GM10248 (cell line): ENCODE measurements at regions not wholly inside any gene's neighbourhood (a gene's known extent, or its start where the extent isn't known, plus 50 kb on each side); places are given as distances from the start of the nearest gene placed in this dataset.

ENCODE experiments used
- CTCF ChIA-PET: fragments of 300-600 bp; sonication (Branson Sonifier 250); formaldehyde crosslinking; extraction: SDS; loops from one replicate; lab custom pipeline; 2021; ENCODE audit warnings: antibody characterized with exemption; lab: Yijun Ruan, JAX
- POLR2A ChIA-PET: fragments of 350-650 bp; sonication (Branson Sonifier 250); formaldehyde crosslinking; extraction: SDS; loops from one replicate; lab custom pipeline; 2020; ENCODE audit warnings: antibody characterized with exemption; lab: Yijun Ruan, JAX
- DNase-seq: peaks from one replicate; pipeline ENCODE4 v3.0.0; 2012; ENCODE audit errors: extremely low spot score
- CTCF ChIP-seq: IDR thresholded peaks from 2 replicates; pipeline ENCODE4 v1.5.1; 2012; ENCODE audit warnings: mild to moderate bottlenecking, low read depth; ENCODE audit errors: extremely low read depth, missing control alignments, control extremely low read depth

GRCh38 chr1:24257373-24257772, 61.8 kb upstream of the GRHL3 start:
- no peak for TF ChIP-seq CTCF
- no peak for DNase-seq
- CTCF ChIA-PET = interaction anchor here (1.3 to 1.4 kb wide), 3 partner anchors 10 to 134 kb away, joined by 3 to 4 read pairs (median 4); no protein-coding TSS in a partner anchor
- POLR2A ChIA-PET = no interaction called here

GRCh38 chr1:24256687-24257086, 62.5 kb upstream of the GRHL3 start:
- ChIA-PET CTCF (interaction anchor here (1.3 kb wide), 1 partner anchor 10 kb away, joined by 4 read pairs; no protein-coding TSS in a partner anchor), POLR2A (no interaction called here)
- TF ChIP-seq CTCF = no peak
- DNase-seq = no peak

- ChIA-PET POLR2A (no interaction called here), CTCF (interaction anchor here (0.7 to 2.6 kb wide), 2 partner anchors 10 to 56 kb away, joined by 3 to 6 read pairs; no protein-coding TSS in a partner anchor)
- DNase-seq = no peak
- no peak for TF ChIP-seq CTCF
These were observed 63.9 kb upstream of the GRHL3 start for GRCh38 chr1:24255226-24255625.

GRCh38 chr1:24254783-24255182, 64.4 kb upstream of the GRHL3 start:
- no peak for TF ChIP-seq CTCF
- CTCF ChIA-PET = interaction anchor here (0.7 to 2.6 kb wide), 3 partner anchors 9 to 111 kb away, joined by 3 to 6 read pairs (median 3); no protein-coding TSS in a partner anchor
- POLR2A ChIA-PET = no interaction called here
- DNase-seq = no peak

GRCh38 chr1:24253571-24253970, 65.6 kb upstream of the GRHL3 start:
- no peak for DNase-seq
- ChIA-PET POLR2A (no interaction called here), CTCF (interaction anchor here (1.0 to 2.6 kb wide), 2 partner anchors 54 to 110 kb away, joined by 3 to 6 read pairs; no protein-coding TSS in a partner anchor)
- TF ChIP-seq CTCF = peak; percentile 28

- DNase-seq = no peak
- no peak for TF ChIP-seq CTCF
- ChIA-PET POLR2A (no interaction called here), CTCF (no interaction called here)
These were observed 65.2 kb upstream of the IFNLR1 start for GRCh38 chr1:24252185-24252780.
